Embryonic facial prominence (tissue), 1 donor: ENCODE measurements at regions not wholly inside any gene's neighbourhood (a gene's known extent, or its start where the extent isn't known, plus 50 kb on each side); places are given as distances from the start of the nearest gene placed in this dataset.
A peak's percentile ranks its signal among the peaks of the same experiment; 100 is the strongest.

Source experiments
- DNase-seq: peaks from one replicate; pipeline ENCODE4 v3.0.0-alpha.2; 2016; ENCODE audit errors: extremely low spot score

DNA sequence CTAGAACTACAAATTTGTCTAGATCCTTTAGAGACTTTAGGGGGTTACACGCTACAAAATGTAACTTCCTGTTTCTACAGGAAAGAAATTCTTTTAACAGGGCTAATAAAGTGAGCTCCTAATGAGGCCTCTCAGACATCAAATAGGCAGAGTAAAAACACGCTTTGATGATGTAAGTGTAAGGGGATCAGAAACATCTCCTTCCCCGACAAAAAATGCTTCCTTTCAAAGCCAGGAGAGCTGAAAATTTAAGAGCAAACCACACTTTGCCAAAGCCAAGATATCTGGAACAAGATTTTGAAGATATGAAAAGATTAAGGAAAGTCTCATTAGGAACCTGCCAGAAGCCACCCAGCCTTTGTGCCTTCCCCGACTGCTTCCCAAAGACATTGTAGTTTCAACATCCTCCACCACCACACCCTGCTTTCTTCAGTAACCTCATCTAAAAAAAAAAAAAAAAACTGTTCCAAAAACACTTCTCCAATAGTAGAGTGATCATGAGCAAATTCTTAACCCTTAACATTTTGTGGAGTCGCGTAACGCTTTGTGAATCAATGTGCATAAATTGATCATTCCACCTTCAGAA is 505.0 kb upstream of the THBS1 start:
- no peak for DNase-seq

DNA sequence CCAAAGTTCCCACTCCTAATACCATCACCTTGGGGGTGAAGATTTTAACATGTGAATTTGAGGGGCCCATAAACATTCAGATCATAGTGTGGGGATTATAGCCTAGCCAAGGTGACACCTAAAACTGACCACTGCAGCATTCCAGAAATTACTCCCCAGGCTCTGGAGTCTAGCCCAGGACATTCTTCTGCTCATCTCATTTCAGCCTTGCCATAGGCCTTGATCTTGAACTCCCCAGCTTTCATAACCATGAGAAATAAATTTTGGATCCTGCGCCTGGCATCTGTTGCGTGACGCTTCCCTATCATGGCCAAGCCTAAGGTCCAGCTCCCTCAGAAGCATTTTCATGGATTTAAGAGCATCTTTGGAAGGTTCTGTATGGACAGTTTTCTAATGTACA is 502.9 kb upstream of the THBS1 start:
- no peak for DNase-seq

DNA sequence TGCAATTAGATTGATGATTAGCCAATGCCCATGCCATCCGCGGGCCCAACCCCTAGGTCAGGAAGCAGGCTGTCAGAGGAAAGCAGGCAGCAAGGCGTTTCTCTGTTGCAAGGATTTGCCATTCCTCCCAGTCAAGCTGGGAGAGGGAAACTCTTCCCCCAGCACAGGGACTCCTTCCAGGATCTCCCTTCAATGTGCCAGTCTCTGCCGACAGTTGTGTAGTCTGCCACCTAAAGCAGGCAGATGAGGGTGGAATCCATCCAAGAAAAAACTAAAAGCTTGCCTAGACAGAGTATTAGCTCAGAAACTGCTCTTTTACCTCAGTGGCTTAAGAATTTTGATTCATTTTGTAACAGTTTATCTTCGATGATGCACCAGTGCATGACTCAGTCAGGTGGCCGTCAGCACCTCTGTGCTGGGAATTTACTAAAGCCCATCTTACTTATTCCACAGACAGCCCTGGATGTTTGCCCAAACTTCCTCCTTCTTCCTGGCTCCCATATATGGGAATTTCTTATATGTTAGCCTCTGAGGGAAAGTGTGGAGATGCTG is 501.5 kb upstream of the THBS1 start:
- DNase-seq: no peak

DNA sequence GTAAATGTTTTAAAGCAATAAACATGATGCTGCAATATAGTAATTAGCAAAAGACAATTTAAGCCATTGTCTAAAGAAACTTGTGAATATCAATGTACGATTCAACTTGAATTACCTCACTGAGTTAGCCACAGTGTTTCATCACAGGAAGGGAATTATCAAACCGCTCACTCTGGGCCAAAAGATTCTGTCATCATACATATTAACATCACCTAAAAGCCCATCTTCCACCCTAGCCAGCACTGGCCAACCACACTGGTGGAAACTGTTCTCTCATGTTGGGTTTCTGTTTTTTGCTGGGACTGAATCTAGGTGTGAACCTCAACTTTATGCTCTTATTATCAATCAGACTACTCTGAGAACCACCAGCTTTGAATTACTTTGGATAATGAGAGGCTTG is 497.7 kb upstream of the THBS1 start:
- no peak for DNase-seq

DNA sequence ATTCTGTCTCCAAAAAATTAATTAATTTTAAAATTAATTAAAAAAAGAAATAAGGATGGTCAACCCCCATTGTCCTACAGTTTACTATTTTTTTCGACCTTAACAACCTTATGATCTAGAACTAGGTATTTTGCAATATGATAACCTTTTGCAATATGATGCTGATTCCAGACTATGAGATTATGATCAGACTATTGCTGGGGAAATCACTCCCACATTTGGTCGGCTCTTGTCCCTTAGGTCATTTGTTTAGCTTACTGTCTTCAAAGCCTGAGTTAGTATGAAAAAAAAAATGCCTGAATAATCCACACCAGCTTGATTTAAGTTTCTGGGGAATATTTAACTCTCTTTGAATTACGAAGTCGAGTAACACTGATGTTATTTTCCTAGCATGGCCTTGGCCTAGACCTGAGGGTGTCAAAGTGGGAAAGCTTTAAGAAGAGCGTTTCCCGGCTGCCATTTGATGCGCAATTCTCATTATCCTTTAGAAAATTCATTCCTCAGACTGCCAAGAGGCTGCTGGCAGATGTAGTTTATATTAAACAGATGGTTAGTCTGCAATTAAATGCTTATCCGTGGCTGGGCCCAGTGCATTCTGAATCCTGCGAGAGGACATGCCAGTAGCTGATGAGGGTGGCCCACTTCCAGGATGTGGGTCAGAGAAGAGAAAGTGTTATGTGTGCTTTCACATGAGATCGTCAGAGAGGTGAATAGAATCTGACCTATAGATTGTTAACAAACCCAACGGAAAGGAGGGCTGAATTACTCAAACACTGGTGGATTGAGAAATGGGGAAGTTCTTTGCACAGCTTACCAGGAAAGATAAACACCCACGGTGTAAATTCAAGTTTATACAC is 496.0 kb upstream of the THBS1 start:
- DNase-seq: peak; percentile 33

DNA sequence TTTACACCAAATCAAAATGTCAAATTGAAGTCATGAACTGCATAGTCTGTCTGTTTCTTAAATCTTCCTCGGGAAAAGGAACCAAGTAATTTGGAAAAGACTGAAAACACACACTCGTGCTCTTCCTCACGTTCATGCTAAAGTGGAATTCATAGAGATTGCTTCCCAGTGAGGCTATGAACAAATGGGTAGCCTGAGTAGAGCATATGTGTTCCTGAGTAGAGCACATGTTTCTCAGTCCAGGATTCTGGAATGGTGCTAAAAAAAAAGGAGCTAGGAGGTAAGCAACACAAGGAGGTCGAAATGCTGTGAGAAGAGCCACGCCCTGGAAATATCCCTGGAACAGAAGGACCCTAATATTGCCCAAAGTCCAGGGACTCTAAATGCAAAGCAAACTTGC is 494.2 kb upstream of the THBS1 start:
- no peak for DNase-seq

DNA sequence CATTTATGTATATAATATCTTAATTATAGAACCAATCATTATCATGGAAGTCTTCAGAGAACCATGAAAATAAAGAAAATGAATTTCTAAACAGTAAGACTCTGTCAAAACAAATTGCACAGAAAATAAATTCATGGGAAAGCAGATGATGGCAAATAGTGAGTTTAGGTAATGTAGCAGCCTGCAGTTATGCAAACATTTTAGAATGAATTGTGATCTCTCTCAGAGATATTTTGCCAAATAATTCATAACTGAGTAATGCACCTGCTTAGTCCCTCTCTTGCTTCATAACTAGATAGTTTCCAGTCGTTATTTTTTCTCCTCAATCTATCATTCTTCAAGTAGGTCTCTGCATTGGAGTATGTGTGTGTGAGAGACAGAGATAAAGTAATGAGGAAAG is 492.7 kb upstream of the THBS1 start:
- DNase-seq: no peak

DNA sequence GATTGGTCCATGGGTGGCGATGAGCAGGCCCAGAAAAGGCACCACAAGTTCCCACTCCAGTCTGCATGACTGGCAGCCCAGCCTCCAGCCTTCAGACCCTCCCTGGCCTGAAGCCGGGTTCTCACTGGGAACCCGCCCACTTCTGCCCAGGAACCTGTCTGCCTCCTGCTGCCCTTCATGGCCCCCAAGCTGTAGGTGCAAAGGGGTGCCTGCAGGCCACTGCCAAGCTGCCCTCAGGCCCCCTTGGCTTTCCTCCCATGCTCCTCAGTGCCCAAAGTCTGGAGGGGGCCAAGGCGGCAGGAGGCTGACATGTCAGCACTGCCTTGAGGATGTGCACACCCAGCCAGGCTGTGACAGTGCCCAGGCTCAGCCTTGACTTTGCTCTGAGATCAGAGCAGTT is 488.5 kb upstream of the THBS1 start:
- no peak for DNase-seq

DNA sequence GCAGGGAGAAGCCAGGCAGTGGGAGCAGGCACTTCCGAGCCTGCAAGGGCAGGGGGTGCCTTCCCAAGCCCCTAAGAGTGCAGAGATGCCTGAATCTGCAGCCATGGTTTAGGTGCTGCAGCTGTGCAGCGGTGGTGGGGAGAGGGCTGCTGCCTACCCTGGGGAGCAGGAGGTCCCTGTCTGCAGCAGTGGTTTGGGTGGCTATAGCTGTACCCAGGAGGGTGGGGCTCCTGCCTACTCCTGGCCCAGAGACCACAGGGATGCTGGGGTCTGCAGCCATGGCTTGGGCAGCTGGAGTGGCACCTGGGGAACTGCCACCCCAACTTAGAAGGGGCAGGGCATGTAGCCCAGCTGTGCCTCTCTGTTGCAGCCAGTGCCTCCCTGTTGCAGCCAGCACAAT is 488.1 kb upstream of the THBS1 start:
- DNase-seq: no peak

DNA sequence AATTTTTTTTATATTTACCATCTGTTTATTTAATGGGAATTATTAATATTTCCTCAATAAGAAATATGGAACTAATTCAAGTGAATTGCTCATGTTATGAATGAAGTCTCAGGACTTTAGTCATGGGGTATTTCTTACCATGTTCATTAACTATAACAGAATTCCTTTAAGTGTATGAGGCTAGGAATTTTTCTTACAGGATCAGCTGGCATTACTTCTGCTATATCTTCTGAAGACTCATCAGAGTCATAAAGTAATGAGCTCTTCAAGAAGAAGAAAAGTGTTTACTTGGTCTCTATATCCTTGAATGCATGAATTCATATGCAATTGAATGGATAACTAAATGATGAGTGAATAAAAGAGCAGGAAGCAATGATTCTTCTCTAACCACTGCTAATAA is 486.8 kb upstream of the THBS1 start:
- DNase-seq: no peak

DNA sequence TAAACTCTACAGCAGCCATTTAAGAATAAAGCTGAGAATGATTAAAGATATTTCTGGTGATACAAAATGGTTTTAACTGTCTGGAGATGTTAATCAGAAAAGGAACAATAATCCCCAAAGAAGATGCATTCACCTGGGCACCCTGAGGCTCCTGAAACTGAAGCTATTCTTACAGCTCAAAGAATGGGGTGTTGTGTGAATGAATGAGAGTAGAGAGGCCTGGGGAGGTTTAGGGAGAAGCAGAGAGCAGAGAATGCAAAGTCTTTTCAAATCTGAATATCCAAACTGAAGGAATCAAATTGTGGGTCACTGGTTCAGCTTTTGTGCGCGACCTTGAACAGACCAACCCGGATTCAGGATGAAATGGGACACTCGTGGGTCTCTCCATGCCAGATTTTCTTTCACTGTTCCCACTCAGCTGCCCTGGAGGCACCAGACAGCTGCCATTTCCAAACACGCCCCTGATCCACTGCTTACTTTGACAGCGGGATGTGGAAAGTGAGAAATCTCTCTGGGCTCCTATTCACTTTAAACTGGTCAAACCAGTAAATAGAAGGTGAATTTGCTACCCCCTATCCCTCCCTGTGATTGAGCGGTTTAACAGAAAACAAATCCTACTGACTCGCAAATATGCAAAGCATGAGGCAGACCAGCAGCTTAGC is 485.5 kb upstream of the THBS1 start:
- DNase-seq: no peak

DNA sequence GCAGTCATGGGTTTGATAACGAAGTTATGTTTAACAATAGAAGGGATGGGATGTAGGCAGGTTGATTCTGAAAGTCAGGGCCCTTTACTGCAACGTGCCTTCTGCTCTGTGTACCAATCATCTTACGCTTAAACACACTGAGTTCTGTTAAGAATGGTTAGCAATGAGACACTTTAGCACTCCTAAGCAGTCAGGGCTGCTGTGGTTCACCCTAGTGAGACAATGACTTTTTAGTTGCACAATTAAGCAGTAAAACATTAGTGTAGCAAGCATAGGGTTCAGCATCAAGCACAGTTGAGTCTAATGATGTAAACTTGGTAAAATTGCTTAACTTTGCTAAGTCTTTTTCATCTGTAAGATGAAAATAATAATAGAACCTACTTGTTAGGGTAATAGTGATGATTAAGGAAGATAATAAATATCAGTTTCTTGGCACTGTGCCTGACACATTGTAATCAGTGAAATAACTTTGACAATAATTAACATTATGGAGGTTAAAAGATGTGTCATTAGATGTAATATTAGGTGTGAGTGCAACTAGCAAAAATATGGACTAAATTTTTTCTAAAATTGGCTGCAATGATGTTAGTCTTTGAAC is 484.2 kb upstream of the THBS1 start:
- DNase-seq: no peak

DNA sequence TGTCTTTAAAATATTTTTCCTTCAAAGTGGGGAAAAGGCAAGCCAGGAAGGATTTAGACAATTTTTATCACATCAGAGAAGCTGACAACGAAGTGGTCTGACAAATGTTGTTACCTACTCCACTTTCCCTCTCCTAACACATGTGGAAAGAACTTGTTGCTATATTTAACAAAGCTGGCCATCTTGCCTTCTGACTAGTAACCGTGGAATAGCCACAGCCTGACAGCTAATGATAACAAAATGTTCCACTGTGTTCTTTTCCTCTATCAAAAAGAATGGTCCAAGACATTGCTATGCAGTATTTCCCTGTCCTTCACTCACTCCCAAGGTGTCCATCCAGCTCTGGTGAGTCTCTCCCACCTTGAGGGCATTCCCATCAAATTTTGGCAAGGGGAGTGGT is 481.4 kb upstream of the THBS1 start:
- DNase-seq: no peak

DNA sequence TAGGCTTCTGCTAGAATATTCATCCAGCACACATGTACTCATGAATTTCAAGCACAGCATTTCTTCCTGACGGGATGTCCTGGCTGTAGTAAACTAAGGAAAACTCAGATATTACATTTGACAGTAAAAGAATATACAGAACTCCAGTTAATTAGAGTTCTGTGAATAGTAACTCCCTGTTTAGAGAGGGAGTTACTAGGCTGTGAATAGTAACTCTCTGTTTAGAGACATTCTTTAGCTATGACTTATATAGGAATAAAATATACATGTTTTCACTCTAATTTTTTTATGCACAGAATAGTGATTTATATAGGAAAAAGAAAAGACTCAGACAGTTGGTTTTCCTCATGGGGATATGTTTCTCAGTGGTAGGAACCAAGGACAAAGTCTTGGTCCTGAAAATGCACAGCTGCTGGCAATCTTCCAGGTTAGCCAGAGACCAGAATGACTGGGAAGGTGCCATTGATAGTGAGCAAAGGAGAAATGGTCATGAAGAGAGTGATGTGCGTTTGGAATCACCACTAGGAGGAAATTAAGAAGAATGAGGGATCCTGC is 480.7 kb upstream of the THBS1 start:
- DNase-seq: no peak

DNA sequence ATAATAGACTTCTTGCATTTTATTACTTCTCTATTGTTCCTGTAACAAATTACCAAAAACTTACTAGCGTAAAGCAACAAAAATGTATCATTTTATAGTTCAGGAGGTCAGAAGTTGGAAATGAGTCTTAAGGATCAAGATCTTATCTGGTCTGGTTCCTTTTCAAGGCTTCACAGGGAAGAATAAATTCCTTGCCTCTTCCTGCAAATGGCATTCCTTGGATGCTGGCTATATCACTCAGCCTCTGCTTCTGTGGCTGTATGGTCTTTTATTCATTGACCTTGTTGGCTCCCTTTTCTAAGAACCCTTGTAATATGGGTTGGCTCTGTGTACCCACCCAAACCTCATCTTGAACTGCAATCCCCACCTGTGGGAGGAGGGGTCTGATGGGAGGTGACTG is 478.4 kb upstream of the THBS1 start:
- DNase-seq: no peak

DNA sequence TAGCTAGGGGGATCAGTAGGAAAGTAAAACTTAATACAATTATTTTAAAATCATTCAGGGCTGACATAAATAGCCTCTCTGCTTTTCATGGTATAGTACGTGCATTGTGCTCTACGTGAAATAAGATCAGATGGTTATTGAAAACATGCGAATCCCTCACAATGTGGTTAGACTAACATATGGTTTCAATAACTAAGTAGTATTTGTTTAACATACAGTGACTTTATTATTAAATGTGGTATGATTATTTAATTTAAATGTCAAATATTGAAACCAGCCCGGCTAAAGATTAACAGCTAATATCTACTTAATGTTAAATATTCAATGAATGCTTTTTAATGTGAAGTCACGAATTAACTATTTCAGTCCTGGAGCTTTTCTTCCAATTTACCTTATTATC is 473.9 kb upstream of the THBS1 start:
- DNase-seq: peak; percentile 76

DNA sequence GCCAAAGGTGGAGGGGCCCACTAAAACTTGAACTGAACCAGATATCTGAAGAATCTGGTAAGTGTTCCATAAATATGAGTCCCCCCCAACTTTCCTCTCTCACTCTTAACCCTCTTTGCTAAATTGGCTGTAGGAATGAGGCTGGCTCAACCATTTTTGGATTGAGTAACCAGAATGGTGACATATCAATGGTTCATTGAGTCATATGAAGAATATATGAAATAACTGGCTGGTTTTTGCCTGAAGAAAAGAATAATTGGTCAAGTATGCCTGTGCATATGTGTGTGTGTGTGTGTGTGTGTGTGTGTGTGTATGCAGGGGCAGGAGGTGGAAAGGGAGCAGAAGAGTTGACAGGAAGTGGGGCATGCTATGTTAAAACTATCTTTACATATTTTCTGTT is 472.9 kb upstream of the THBS1 start:
- DNase-seq: no peak

DNA sequence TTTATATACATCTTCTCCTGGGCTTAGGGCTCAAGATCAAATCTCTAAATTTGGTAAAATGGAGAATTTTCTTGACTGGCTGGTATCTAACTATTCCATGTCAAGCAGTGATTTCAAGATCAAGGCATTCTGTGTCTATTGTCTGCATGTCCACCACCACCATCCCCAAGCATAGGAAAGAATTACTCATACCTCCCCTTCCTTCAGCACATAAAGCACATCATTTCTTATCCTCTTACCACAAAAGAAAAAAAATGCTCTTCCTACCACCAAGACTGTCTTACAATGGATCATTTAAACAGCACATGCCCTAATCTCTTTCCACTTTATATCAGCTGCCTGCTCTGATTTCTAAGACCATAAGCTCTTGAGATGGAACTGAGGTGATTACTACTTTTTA is 470.5 kb upstream of the THBS1 start:
- no peak for DNase-seq

DNA sequence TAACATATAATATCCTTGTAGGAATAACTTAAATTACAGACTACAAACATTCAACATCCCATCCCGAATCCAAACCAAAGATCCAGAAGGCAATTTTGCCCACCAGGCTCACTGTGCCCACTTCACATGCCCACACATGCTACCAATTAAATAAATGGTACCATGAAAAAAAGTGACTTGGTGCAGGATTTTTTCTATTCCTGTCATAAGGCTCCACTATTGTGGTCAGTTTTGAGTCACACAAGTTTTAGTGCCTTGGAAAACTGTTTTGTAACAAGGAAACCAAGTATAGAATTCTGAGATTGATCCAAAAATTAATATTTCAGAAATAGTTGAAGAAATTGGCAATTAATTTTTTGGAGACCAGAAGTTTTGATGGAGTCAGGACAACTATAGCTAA is 470.1 kb upstream of the THBS1 start:
- no peak for DNase-seq

DNA sequence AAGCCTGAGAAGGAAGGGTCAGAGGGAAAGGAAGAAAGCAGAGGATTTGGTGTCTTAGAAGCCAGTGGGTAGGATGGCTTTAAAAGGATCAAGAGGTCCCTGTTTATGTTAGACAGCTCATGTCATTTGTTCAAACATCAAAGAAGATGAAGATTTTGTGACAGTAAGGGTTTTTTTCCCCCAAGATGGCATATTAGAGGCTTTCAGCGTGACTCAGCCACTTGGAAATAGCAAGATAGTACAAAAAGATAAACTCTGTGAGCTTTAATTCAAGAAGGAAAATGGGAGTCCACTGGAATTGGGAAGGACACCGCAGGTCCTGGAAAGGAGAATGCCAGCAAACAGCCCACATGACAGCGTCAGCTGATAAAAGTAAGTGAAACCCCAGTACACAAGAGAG is 467.1 kb upstream of the THBS1 start:
- DNase-seq: no peak

DNA sequence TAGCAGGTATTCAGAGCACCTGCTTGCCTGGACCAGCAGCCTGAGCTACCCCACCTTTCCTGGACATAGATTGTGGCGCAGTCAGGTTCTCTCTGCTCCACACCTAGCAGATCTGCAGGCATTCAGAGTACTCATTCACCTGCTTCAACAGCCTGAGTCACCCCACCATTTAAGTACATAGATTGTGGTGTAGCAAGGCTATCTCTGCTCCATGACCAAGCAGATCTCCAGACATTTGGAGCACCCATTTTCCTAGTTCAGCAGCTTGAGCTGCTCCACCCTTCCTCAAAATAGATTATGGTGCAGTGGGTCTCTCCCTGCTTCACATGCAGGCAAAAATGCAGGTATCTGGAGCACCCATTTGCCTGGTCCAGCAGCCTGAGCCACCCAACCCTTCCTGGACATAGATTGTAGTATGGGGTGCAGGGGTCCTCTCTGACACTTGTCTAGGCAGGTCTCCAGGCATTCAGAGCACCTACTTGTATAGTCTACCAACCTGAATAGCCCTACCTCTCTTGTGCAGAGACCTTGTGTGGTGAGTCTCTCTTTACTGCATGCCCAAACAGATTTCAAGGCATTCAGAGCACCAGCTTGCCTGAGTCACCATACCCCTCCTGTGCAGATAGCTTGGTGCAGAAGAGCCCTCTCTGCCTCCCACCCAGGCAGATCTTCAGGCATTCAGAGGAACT is 466.0 kb upstream of the THBS1 start:
- no peak for DNase-seq
